CD14-positive monocyte (primary cell): ENCODE measurements at regions not wholly inside any gene's neighbourhood (a gene's known extent, or its start where the extent isn't known, plus 50 kb on each side); places are given as distances from the start of the nearest gene placed in this dataset.

ENCODE experiments used
- DNase-seq, 3 donors: peaks; one replicate each; pipeline ENCODE4 v3.0.0-alpha.2; 2011 to 2022
- H2AFZ ChIP-seq: 2 replicates; pipeline ENCODE4 v1.6.0; 2012; ENCODE audit warnings: mild to moderate bottlenecking, low read depth, low read length, inconsistent platforms; ENCODE audit not compliant: insufficient read depth, poor library complexity, severe bottlenecking
- H3K27ac ChIP-seq, 2 donors: 1 replicate in 1 of 2; 2 replicates in 1 of 2; pipeline ENCODE4 v1.5.1; 2012 to 2013; ENCODE audit warnings: low read length in 2 of 2, control low read depth in 1 of 2, inconsistent platforms in 1 of 2, low read depth in 1 of 2, mild to moderate bottlenecking in 1 of 2
- H3K27me3 ChIP-seq, 2 donors: one replicate each; pipeline versions ENCODE4 v1.6.0 to v1.6.1; 2011 to 2013; ENCODE audit warnings: low read length in 2 of 2; ENCODE audit not compliant: control insufficient read depth in 2 of 2, insufficient read depth in 2 of 2
- H3K36me3 ChIP-seq, 2 donors: replicated peaks in 1 of 2; 1 replicate in 1 of 2; 2 replicates in 1 of 2; pipeline versions ENCODE4 v1.5.1 to v1.6.1; 2012 to 2013; ENCODE audit warnings: low read length in 2 of 2, control low read depth in 1 of 2, inconsistent platforms in 1 of 2, mild to moderate bottlenecking in 1 of 2; ENCODE audit not compliant: insufficient read depth in 2 of 2, control insufficient read depth in 1 of 2
- H3K4me1 ChIP-seq, 2 donors: 1 replicate in 1 of 2; 2 replicates in 1 of 2; pipeline versions ENCODE4 v1.5.1 to v1.6.1; 2012 to 2013; ENCODE audit warnings: low read length in 2 of 2, control low read depth in 1 of 2, inconsistent platforms in 1 of 2, mild to moderate bottlenecking in 1 of 2, moderate library complexity in 1 of 2; ENCODE audit not compliant: insufficient read depth in 2 of 2, control insufficient read depth in 1 of 2
- H3K4me2 ChIP-seq: replicated peaks from 2 replicates; pipeline ENCODE3; 2012; ENCODE audit warnings: low read length, moderate library complexity, mild to moderate bottlenecking; ENCODE audit not compliant: poor library complexity, severe bottlenecking; ENCODE audit errors: extremely low read depth
- H3K4me3 ChIP-seq, 3 experiments: fragments of 200-600 bp in 1 of 3; sonication (generic) in 1 of 3; replicated peaks in 1 of 3; 1 replicate in 2 of 3; 2 replicates in 1 of 3; pipeline ENCODE4 v1.5.1; 2011 to 2013; ENCODE audit warnings: low read length in 3 of 3, mild to moderate bottlenecking in 3 of 3, control low read depth in 2 of 3, low read depth in 2 of 3, inconsistent platforms in 1 of 3, moderate library complexity in 1 of 3
- H3K79me2 ChIP-seq: 2 replicates; pipeline ENCODE4 v1.6.0; 2012; ENCODE audit warnings: mild to moderate bottlenecking, control low read depth, inconsistent platforms, low read length, moderate library complexity; ENCODE audit not compliant: insufficient read depth
- H3K9ac ChIP-seq: 2 replicates; pipeline ENCODE4 v1.6.0; 2017; ENCODE audit warnings: low read length, mild to moderate bottlenecking; ENCODE audit not compliant: insufficient read depth, poor library complexity, severe bottlenecking
- H3K9me3 ChIP-seq, 2 donors: replicated peaks in 1 of 2; 1 replicate in 1 of 2; 2 replicates in 1 of 2; pipeline versions ENCODE4 v1.5.1 to v1.6.1; 2012 to 2013; ENCODE audit warnings: low read length in 2 of 2, control low read depth in 1 of 2; ENCODE audit not compliant: control insufficient read depth in 1 of 2, insufficient read depth in 1 of 2
- H4K20me1 ChIP-seq: 2 replicates; pipeline ENCODE4 v1.6.0; 2012; ENCODE audit warnings: mild to moderate bottlenecking, low read length, control low read depth, moderate library complexity; ENCODE audit not compliant: insufficient read depth
- H3K27ac Mint-ChIP-seq, 7 donors: one replicate each; pipeline ENCODE4 v1.8.0; 2020; ENCODE audit warnings: mild to moderate bottlenecking in 7 of 7, mixed read lengths in 7 of 7, moderate library complexity in 6 of 7, inconsistent platforms in 2 of 7
- H3K27me3 Mint-ChIP-seq, 3 donors: one replicate each; pipeline ENCODE4 v1.8.0; 2021 to 2022; ENCODE audit warnings: low read depth in 3 of 3, mild to moderate bottlenecking in 3 of 3, mixed read lengths in 3 of 3, moderate library complexity in 3 of 3, inconsistent platforms in 1 of 3
- H3K36me3 Mint-ChIP-seq, 2 donors: one replicate each; pipeline ENCODE4 v1.8.0; 2020; ENCODE audit warnings: mixed read lengths in 2 of 2, inconsistent platforms in 1 of 2, mild to moderate bottlenecking in 1 of 2
- H3K4me1 Mint-ChIP-seq: one replicate; pipeline ENCODE4 v1.8.0; 2020; ENCODE audit warnings: mild to moderate bottlenecking, mixed read lengths
- H3K4me3 Mint-ChIP-seq, 2 donors: one replicate each; pipeline ENCODE4 v1.8.0; 2020; ENCODE audit warnings: mild to moderate bottlenecking in 2 of 2, mixed read lengths in 2 of 2, moderate library complexity in 1 of 2
- H3K9me3 Mint-ChIP-seq, 7 donors: one replicate each; pipeline ENCODE4 v1.8.0; 2020 to 2022; ENCODE audit warnings: mixed read lengths in 7 of 7, mild to moderate bottlenecking in 6 of 7, moderate library complexity in 6 of 7, inconsistent platforms in 2 of 7
- CTCF ChIP-seq: fragments of 200-600 bp; IDR thresholded peaks from one replicate; pipeline ENCODE4 v1.8.0; 2022; ENCODE audit warnings: antibody characterized with exemption, mild to moderate bottlenecking
- WGBS: methylation state at CpG from one replicate; pipeline ENCODE4 v1.1.5; 2013; ENCODE audit warnings: missing lambda C conversion rate; ENCODE audit not compliant: insufficient coverage; 5-methylcytosine and 5-hydroxymethylcytosine counted together
- intact Hi-C, 2 donors: fragments of 100-400 bp; cut with micrococcal nuclease; formaldehyde crosslinking; loops; one replicate each; pipeline versions ENCODE4 v1.15.0 to v1.15.1; 2023

- TF ChIP-seq CTCF: no peak
- Mint-ChIP-seq H3K4me1 (no peaks in the 10 kb centered on the region), H3K4me3 (no peak overlapping the region), H3K36me3 (no peaks in the 10 kb centered on the region), H3K27me3 (peaks cover 0 to 3% (median 2%) of the 10 kb centered on the region in 3 donors), H3K27ac (no peak overlapping the region), H3K9me3 (peaks cover 0 to 4% (median 0%) of the 10 kb centered on the region in 7 donors)
- Histone ChIP-seq H3K79me2 (no peaks in the 10 kb centered on the region), H3K9ac (no peak overlapping the region), H3K36me3 (no peaks in the 10 kb centered on the region), H2AFZ (no peak overlapping the region), H4K20me1 (no peaks in the 10 kb centered on the region), H3K4me2 (no peak overlapping the region), H3K4me3 (no peak overlapping the region), H3K9me3 (no peaks in the 10 kb centered on the region), H3K27ac (no peak overlapping the region), H3K4me1 (no peaks in the 10 kb centered on the region), H3K27me3 (peaks cover 0 to 2% of the 10 kb centered on the region in 2 donors)
- 78% methylated on average over 3 of the region's 3 CpGs for WGBS
- no peak for DNase-seq
- intact Hi-C loops: no loop called here
Measured at GRCh38 chr18:34544930-34545329, 165.2 kb upstream of the DTNA start.

- H3K27ac ChIP-seq: no peak overlapping the region
- H3K4me2 ChIP-seq: no peak overlapping the region
- no peaks in the 10 kb centered on the region for H3K4me1 Mint-ChIP-seq
- no peak overlapping the region for H3K4me3 Mint-ChIP-seq
- no peaks in the 10 kb centered on the region for H4K20me1 ChIP-seq
- H3K9me3 Mint-ChIP-seq: peaks cover 0 to 2% (median 0%) of the 10 kb centered on the region in 7 donors
- TF ChIP-seq CTCF: no peak
- no peak overlapping the region for H3K9ac ChIP-seq
- H3K36me3 Mint-ChIP-seq: no peaks in the 10 kb centered on the region
- no peak for DNase-seq
- no peaks in the 10 kb centered on the region for H3K36me3 ChIP-seq
- no peaks in the 10 kb centered on the region for H3K4me1 ChIP-seq
- no peak overlapping the region for H3K27ac Mint-ChIP-seq
- intact Hi-C loops: no loop called here
- whole genome bisulfite sequencing: no CpG with 5 or more reads among the region's 2 CpGs
- H3K27me3 Mint-ChIP-seq: peaks cover 0 to 3% (median 2%) of the 10 kb centered on the region in 3 donors
- no peaks in the 10 kb centered on the region for H3K79me2 ChIP-seq
- no peak overlapping the region for H2AFZ ChIP-seq
- no peak overlapping the region for H3K4me3 ChIP-seq
- no peaks in the 10 kb centered on the region for H3K9me3 ChIP-seq
- peaks cover 0 to 2% of the 10 kb centered on the region in 2 donors for H3K27me3 ChIP-seq
Measured at GRCh38 chr18:34548120-34548972, 161.8 kb upstream of the DTNA start.
